ENCODE measurements at regions not wholly inside any gene's neighbourhood (a gene's known extent, or its start where the extent isn't known, plus 50 kb on each side); places are given as distances from the start of the nearest gene placed in this dataset.

GRCh38 chr5:3957658-3958057, 362.0 kb downstream of the IRX1 start:
- no peak for DNase-seq (ENCODE audit: low spot score)

- no peak for DNase-seq (ENCODE audit: low spot score)
Observed at GRCh38 chr5:3958389-3958788, 362.8 kb downstream of the IRX1 start.

- DNase-seq (ENCODE audit: low spot score): no peak
Observed at GRCh38 chr5:3962113-3962512, 366.5 kb downstream of the IRX1 start.

- DNase-seq (ENCODE audit: low spot score): no peak
Observed at GRCh38 chr5:3963652-3964051, 368.0 kb downstream of the IRX1 start.

GRCh38 chr5:3980156-3980555, 384.5 kb downstream of the IRX1 start:
- no peak for DNase-seq (ENCODE audit: low spot score)

GRCh38 chr5:3987867-3988266, 392.2 kb downstream of the IRX1 start:
- DNase-seq (ENCODE audit: low spot score): no peak

- no peak for DNase-seq (ENCODE audit: low spot score)
Observed at GRCh38 chr5:3993856-3994473, 398.3 kb downstream of the IRX1 start.

GRCh38 chr5:3994628-3995027, 399.0 kb downstream of the IRX1 start:
- DNase-seq (ENCODE audit: low spot score): no peak

GRCh38 chr5:3995954-3996619, 400.5 kb downstream of the IRX1 start:
- DNase-seq (ENCODE audit: low spot score): no peak

GRCh38 chr5:3996707-3997336, 401.2 kb downstream of the IRX1 start:
- DNase-seq (ENCODE audit: low spot score): no peak

GRCh38 chr5:3997670-3998069, 402.0 kb downstream of the IRX1 start:
- DNase-seq (ENCODE audit: low spot score): no peak

GRCh38 chr5:3999929-4000328, 404.3 kb downstream of the IRX1 start:
- no peak for DNase-seq (ENCODE audit: low spot score)

- no peak for DNase-seq (ENCODE audit: low spot score)
Observed at GRCh38 chr5:4001004-4001403, 405.4 kb downstream of the IRX1 start.

- no peak for DNase-seq (ENCODE audit: low spot score)
Observed at GRCh38 chr5:4001758-4002533, 406.3 kb downstream of the IRX1 start.

- DNase-seq (ENCODE audit: low spot score): no peak
Observed at GRCh38 chr5:4005335-4005734, 409.7 kb downstream of the IRX1 start.

- no peak for DNase-seq (ENCODE audit: low spot score)
Observed at GRCh38 chr5:4007001-4007400, 411.4 kb downstream of the IRX1 start.

GRCh38 chr5:4011943-4012342, 416.3 kb downstream of the IRX1 start:
- no peak for DNase-seq (ENCODE audit: low spot score)

GRCh38 chr5:4013106-4013898, 417.7 kb downstream of the IRX1 start:
- no peak for DNase-seq (ENCODE audit: low spot score)

GRCh38 chr5:4015709-4016108, 420.1 kb downstream of the IRX1 start:
- no peak for DNase-seq (ENCODE audit: low spot score)

- no peak for DNase-seq (ENCODE audit: low spot score)
Observed at GRCh38 chr5:4017076-4017803, 421.6 kb downstream of the IRX1 start.

- no peak for DNase-seq (ENCODE audit: low spot score)
Observed at GRCh38 chr5:4018007-4018406, 422.4 kb downstream of the IRX1 start.

All from activated CD4-positive, alpha-beta T cell treated with anti-CD3 and anti-CD28 coated beads, Interleukin-2, Interleukin-4, amounts not matched to agents 100 ng/mL and 50 ng/mL, durations not matched to agents 16 hours and 8 hours (primary cell).